OCI-LY7 (cell line): ENCODE measurements at regions not wholly inside any gene's neighbourhood (a gene's known extent, or its start where the extent isn't known, plus 50 kb on each side); places are given as distances from the start of the nearest gene placed in this dataset.

Experiments
- BruUV-seq: library from RNA; stranded (reverse); fragments of 400-500 nt; replicated peaks from 2 replicates; lab custom pipeline; 2021; lab: Mats Ljungman, UMichigan
- CTCF ChIA-PET: fragments of 300-600 bp; sonication (Branson Sonifier 250); formaldehyde crosslinking; loops from one replicate; lab custom pipeline; 2022; ENCODE audit warnings: antibody characterized with exemption; ENCODE audit not compliant: unreplicated experiment; lab: Charles Lee
- POLR2A ChIA-PET: fragments of 300-600 bp; sonication (Branson Sonifier 250); formaldehyde crosslinking; loops from one replicate; lab custom pipeline; 2022; ENCODE audit warnings: antibody characterized with exemption; lab: Charles Lee
- DNase-seq: peaks from one replicate; pipeline ENCODE4 v3.0.0-alpha.2; 2015; ENCODE audit warnings: low spot score
- H2AFZ ChIP-seq: fragments of 200-600 bp; sonication (generic), shearing (Covaris generic); 2 replicates; pipeline ENCODE4 v1.6.1; 2014; ENCODE audit warnings: mild to moderate bottlenecking, antibody characterized with exemption, low read length, moderate library complexity
- H3K27ac ChIP-seq: fragments of 200-600 bp; sonication (generic); 2 replicates; pipeline ENCODE4 v1.5.1; 2014; ENCODE audit warnings: mixed run types, low read depth, mild to moderate bottlenecking, moderate library complexity, low read length, inconsistent platforms; ENCODE audit not compliant: poor library complexity, severe bottlenecking
- H3K36me3 ChIP-seq: fragments of 200-600 bp; sonication (generic); 2 replicates; pipeline ENCODE4 v1.6.1; 2014; ENCODE audit warnings: mild to moderate bottlenecking, antibody characterized with exemption, low read length, moderate library complexity, mixed read lengths; ENCODE audit not compliant: insufficient read depth
- H3K4me1 ChIP-seq: fragments of 200-600 bp; sonication (generic); 2 replicates; pipeline ENCODE4 v1.5.1; 2014; ENCODE audit warnings: mild to moderate bottlenecking, low read length; ENCODE audit not compliant: insufficient read depth, poor library complexity, severe bottlenecking
- H3K4me2 ChIP-seq: fragments of 200-600 bp; sonication (generic); 2 replicates; pipeline ENCODE4 v1.6.1; 2014; ENCODE audit warnings: mild to moderate bottlenecking, low read length
- H3K4me3 ChIP-seq: fragments of 200-600 bp; sonication (generic); 2 replicates; pipeline ENCODE4 v1.5.1; 2014; ENCODE audit warnings: mild to moderate bottlenecking, low read depth, low read length; ENCODE audit not compliant: poor library complexity, severe bottlenecking
- H3K79me2 ChIP-seq: fragments of 200-600 bp; sonication (generic); 2 replicates; pipeline ENCODE4 v1.6.1; 2016; ENCODE audit warnings: low read depth, mild to moderate bottlenecking, low read length, moderate library complexity, mixed read lengths; ENCODE audit not compliant: insufficient read depth
- H3K9me2 ChIP-seq: fragments of 200-600 bp; sonication (generic); 2 replicates; pipeline ENCODE4 v1.6.1; 2016; ENCODE audit warnings: mild to moderate bottlenecking, low read length, mixed read lengths; ENCODE audit not compliant: insufficient read depth
- H3K9me3 ChIP-seq: fragments of 200-600 bp; sonication (generic); 2 replicates; pipeline ENCODE4 v1.6.1; 2014; ENCODE audit warnings: mild to moderate bottlenecking, mixed run types, low read length, mixed read lengths
- H4K20me1 ChIP-seq: fragments of 200-600 bp; sonication (generic); 2 replicates; pipeline ENCODE4 v1.6.1; 2014; ENCODE audit warnings: mild to moderate bottlenecking, antibody characterized with exemption, low read length, moderate library complexity, mixed read lengths; ENCODE audit not compliant: insufficient read depth
- CTCF ChIP-seq: fragments of 200-600 bp; sonication (generic); conservative IDR thresholded peaks from 2 replicates; pipeline ENCODE4 v1.5.1; 2014; ENCODE audit warnings: mild to moderate bottlenecking, antibody characterized with exemption, low read length, moderate library complexity, mixed read lengths
- EZH2phosphoT487 ChIP-seq: fragments of 200-600 bp; sonication (generic); IDR thresholded peaks from 2 replicates; pipeline ENCODE4 v1.6.1; 2018; ENCODE audit warnings: low read depth, borderline replicate concordance, mild to moderate bottlenecking, mixed run types, antibody characterized with exemption, low read length, moderate library complexity, mixed read lengths
- intact Hi-C: fragments of 100-400 bp; cut with micrococcal nuclease; formaldehyde crosslinking; loops from one replicate; pipeline ENCODE4 v1.10.0; 2022; ENCODE audit not compliant: unreplicated experiment

GRCh38 chr7:54242776-54243175 lies 299.4 kb upstream of the VSTM2A start:
- no peaks in the 10 kb centered on the region for H3K9me3 ChIP-seq
- CTCF ChIA-PET: no interaction called here
- H3K79me2 ChIP-seq: no peaks in the 10 kb centered on the region
- no peak for DNase-seq
- H3K4me1 ChIP-seq: no peaks in the 10 kb centered on the region
- no peaks in the 10 kb centered on the region for H4K20me1 ChIP-seq
- no peak overlapping the region for H2AFZ ChIP-seq
- no peak overlapping the region for H3K4me2 ChIP-seq
- no TSS peak for BruUV-seq
- no peak overlapping the region for H3K4me3 ChIP-seq
- H3K27ac ChIP-seq: no peak overlapping the region
- no peaks in the 10 kb centered on the region for H3K36me3 ChIP-seq
- intact Hi-C loops: no loop called here
- H3K9me2 ChIP-seq: no peaks in the 10 kb centered on the region
- TF ChIP-seq EZH2phosphoT487 (no peak), CTCF (no peak)
- POLR2A ChIA-PET: no interaction called here

GRCh38 chr7:54245020-54245419 lies 297.2 kb upstream of the VSTM2A start:
- Histone ChIP-seq H3K79me2 (no peaks in the 10 kb centered on the region), H3K4me1 (no peaks in the 10 kb centered on the region), H4K20me1 (no peaks in the 10 kb centered on the region), H3K9me3 (no peaks in the 10 kb centered on the region), H3K36me3 (no peaks in the 10 kb centered on the region), H3K27ac (no peak overlapping the region), H3K4me2 (no peak overlapping the region), H3K4me3 (no peak overlapping the region), H2AFZ (no peak overlapping the region), H3K9me2 (no peaks in the 10 kb centered on the region)
- CTCF ChIA-PET: interaction anchor here (0.5 kb wide), 1 partner anchor 137 kb away, joined by 3 read pairs; no protein-coding TSS in a partner anchor
- TF ChIP-seq EZH2phosphoT487 (no peak), CTCF (no peak)
- no TSS peak for BruUV-seq
- POLR2A ChIA-PET: no interaction called here
- DNase-seq: no peak
- intact Hi-C loops: no loop called here

- Histone ChIP-seq H3K4me2 (no peak overlapping the region), H3K9me2 (no peaks in the 10 kb centered on the region), H3K36me3 (no peaks in the 10 kb centered on the region), H3K9me3 (no peaks in the 10 kb centered on the region), H3K27ac (no peak overlapping the region), H3K4me3 (no peak overlapping the region), H2AFZ (no peak overlapping the region), H4K20me1 (no peaks in the 10 kb centered on the region), H3K4me1 (no peaks in the 10 kb centered on the region), H3K79me2 (no peaks in the 10 kb centered on the region)
- BruUV-seq: no TSS peak
- ChIA-PET CTCF (no interaction called here), POLR2A (interaction anchor here (0.6 kb wide), 1 partner anchor 87 kb away, joined by 3 read pairs; no protein-coding TSS in a partner anchor)
- DNase-seq: no peak
- no peak for TF ChIP-seq CTCF
- TF ChIP-seq EZH2phosphoT487: no peak
- intact Hi-C loops: no loop called here
Observed at GRCh38 chr7:54249686-54250085, 292.5 kb upstream of the VSTM2A start.
